ENCODE measurements at regions not wholly inside any gene's neighbourhood (a gene's known extent, or its start where the extent isn't known, plus 50 kb on each side); places are given as distances from the start of the nearest gene placed in this dataset.

DNA sequence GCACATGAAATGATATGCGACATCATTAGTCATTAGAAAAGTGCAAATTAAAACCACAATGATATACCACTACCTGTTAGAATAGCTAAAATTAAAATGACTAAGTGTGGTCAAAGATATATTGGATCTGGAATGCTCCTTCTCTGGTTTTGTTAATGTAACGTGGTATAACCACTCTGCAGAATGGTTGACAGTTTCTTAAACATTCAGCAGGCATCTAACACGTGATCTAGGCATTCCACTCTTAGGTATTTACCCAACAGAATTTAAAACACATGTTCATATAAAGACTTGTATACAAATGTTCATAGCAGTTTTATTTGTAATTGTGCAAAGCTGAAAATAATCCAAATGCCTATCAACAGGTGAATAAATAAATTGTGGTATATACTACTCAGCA is 165.0 kb upstream of the PLXNA2 start:
- H3K9me3 ChIP-seq = no peaks in the 10 kb centered on the region
- no peaks in the 10 kb centered on the region for H3K27me3 ChIP-seq (ENCODE audit: low read depth)
- no peak overlapping the region for H3K27ac ChIP-seq
- no peak overlapping the region for H3K4me3 ChIP-seq
- no peak for ATAC-seq
- no peak for DNase-seq
- intact Hi-C loops (cut with DNase I) = no loop called here
- H3K4me1 ChIP-seq = no peaks in the 10 kb centered on the region
- TF ChIP-seq, protein P1, sequence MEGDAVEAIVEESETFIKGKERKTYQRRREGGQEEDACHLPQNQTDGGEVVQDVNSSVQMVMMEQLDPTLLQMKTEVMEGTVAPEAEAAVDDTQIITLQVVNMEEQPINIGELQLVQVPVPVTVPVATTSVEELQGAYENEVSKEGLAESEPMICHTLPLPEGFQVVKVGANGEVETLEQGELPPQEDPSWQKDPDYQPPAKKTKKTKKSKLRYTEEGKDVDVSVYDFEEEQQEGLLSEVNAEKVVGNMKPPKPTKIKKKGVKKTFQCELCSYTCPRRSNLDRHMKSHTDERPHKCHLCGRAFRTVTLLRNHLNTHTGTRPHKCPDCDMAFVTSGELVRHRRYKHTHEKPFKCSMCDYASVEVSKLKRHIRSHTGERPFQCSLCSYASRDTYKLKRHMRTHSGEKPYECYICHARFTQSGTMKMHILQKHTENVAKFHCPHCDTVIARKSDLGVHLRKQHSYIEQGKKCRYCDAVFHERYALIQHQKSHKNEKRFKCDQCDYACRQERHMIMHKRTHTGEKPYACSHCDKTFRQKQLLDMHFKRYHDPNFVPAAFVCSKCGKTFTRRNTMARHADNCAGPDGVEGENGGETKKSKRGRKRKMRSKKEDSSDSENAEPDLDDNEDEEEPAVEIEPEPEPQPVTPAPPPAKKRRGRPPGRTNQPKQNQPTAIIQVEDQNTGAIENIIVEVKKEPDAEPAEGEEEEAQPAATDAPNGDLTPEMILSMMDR (IDR thresholded peaks at IDR 0.05) = no peak
- H3K36me3 ChIP-seq = no peaks in the 10 kb centered on the region

DNA sequence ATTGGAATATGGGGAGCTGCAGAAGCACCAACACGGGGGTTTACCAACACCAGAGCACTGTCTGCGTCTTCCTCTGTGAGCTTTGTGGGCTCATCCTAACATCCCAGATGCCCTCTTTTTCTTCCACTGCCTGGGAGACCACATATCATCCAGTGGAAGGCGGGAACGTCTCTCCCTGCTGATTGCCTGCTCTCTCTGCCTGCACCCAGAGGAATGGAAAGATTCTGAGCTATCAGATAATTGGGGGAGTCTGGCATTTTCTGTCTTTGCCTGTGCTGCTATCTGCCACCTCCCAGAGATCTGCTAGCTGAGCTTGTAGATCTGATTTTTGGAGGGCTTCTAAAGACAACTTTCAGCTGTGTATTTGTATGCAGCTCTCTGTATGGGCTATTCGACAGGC is 166.2 kb upstream of the PLXNA2 start:
- ATAC-seq (no peak), DNase-seq (no peak)
- Histone ChIP-seq H3K4me3 (no peak overlapping the region), H3K27ac (no peak overlapping the region), H3K36me3 (no peaks in the 10 kb centered on the region), H3K9me3 (no peaks in the 10 kb centered on the region), H3K4me1 (no peaks in the 10 kb centered on the region), H3K27me3 (ENCODE audit: low read depth) (no peaks in the 10 kb centered on the region)
- TF ChIP-seq, protein P1 (IDR thresholded peaks at IDR 0.05) = no peak
- intact Hi-C loops (cut with DNase I) = no loop called here

GRCh38 chr1:208413006-208413405 is 168.8 kb upstream of the PLXNA2 start:
- no peaks in the 10 kb centered on the region for H3K36me3 ChIP-seq
- TF ChIP-seq, protein P1 (IDR thresholded peaks at IDR 0.05) = no peak
- no peaks in the 10 kb centered on the region for H3K4me1 ChIP-seq
- H3K27ac ChIP-seq = no peak overlapping the region
- ATAC-seq = no peak
- no peak overlapping the region for H3K4me3 ChIP-seq
- H3K27me3 ChIP-seq (ENCODE audit: low read depth) = no peaks in the 10 kb centered on the region
- no peaks in the 10 kb centered on the region for H3K9me3 ChIP-seq
- DNase-seq = no peak
- intact Hi-C loops (cut with DNase I) = no loop called here

DNA sequence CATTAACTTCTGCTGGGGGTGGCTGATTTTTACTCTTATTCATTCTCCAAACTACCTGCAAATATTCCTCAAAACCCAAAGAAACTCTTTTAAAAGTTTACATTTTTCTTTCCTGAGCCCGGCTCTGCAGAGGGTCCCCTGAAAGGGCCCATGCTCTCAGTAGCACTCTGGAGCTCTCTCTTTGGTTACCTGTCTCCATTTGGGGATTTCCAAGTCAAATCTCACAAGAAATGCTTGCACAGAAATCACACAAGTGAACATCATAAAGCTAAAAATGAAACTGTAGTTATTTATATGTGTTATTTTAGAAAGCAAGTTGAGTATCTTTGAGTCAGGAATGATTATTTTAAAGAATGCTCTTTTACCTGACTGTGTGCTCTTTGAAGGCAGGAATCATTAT is 174.5 kb upstream of the PLXNA2 start:
- Histone ChIP-seq H3K27ac (no peak overlapping the region), H3K36me3 (no peaks in the 10 kb centered on the region), H3K27me3 (ENCODE audit: low read depth) (no peaks in the 10 kb centered on the region), H3K4me3 (no peak overlapping the region), H3K9me3 (no peaks in the 10 kb centered on the region), H3K4me1 (no peaks in the 10 kb centered on the region)
- DNase-seq = no peak
- intact Hi-C loops (cut with DNase I) = no loop called here
- TF ChIP-seq, protein P1 (IDR thresholded peaks at IDR 0.05) = no peak
- no peak for ATAC-seq

DNA sequence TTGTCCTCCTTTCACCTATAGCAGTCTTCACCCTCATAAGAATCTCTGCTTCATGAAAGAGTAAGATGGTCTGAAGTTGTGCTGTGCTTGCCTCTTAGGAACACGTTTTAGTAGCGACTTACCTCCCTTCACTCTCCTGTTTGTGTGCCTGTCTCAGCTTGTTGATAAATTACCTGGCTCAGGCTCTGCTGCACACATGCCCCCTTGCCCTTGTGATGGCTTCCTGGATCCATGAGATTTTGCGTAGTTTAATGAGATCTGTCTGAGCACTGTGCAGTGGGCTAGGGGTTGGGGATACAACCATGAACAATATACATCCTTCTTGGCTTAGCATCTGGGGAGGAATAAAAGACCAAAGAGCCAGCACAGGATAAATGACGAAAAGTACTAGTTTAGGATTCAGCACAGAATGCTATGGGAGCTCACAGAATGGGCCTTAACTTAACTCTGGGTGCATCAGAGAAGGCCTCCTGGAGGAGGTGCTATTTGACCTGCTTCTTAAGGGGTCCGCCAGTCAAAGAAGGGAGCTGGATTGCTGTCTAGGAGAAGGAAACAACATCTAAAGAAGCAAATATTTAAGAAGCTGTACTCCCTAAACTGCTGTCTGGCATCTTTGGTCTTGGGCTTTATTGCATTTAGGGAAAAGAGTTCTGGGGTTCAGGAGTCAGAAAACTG is 175.7 kb upstream of the PLXNA2 start:
- DNase-seq (no peak), ATAC-seq (no peak)
- TF ChIP-seq, protein P1 (IDR thresholded peaks at IDR 0.05) = no peak
- Histone ChIP-seq H3K27ac (no peak overlapping the region), H3K27me3 (ENCODE audit: low read depth) (no peaks in the 10 kb centered on the region), H3K9me3 (no peaks in the 10 kb centered on the region), H3K4me3 (no peak overlapping the region), H3K4me1 (no peaks in the 10 kb centered on the region), H3K36me3 (no peaks in the 10 kb centered on the region)
- intact Hi-C loops (cut with DNase I) = no loop called here

Data from lower lobe of right lung (tissue), 2 donors.